Spinal cord (tissue), 9 donors: ENCODE measurements at regions not wholly inside any gene's neighbourhood (a gene's known extent, or its start where the extent isn't known, plus 50 kb on each side); places are given as distances from the start of the nearest gene placed in this dataset.

Experiments
- DNase-seq, 6 donors: peaks; one replicate each; pipeline versions ENCODE4 v3.0.0 to v3.0.0-alpha.2; 2013 to 2015; ENCODE audit warnings: low spot score in 6 of 6, low read depth in 4 of 6
- H3K27ac ChIP-seq: one replicate; pipeline ENCODE4 v1.5.1; 2013; ENCODE audit warnings: low read depth, low read length, control low read depth
- H3K27me3 ChIP-seq: one replicate; pipeline ENCODE4 v1.6.1; 2013; ENCODE audit warnings: low read length; ENCODE audit not compliant: control insufficient read depth, insufficient read depth
- H3K36me3 ChIP-seq: one replicate; pipeline ENCODE4 v1.6.1; 2013; ENCODE audit warnings: low read length; ENCODE audit not compliant: control insufficient read depth, insufficient read depth
- H3K4me1 ChIP-seq: one replicate; pipeline ENCODE4 v1.6.1; 2013; ENCODE audit warnings: low read length; ENCODE audit not compliant: control insufficient read depth, insufficient read depth
- H3K4me3 ChIP-seq: one replicate; pipeline ENCODE4 v1.5.1; 2013; ENCODE audit warnings: low read depth, low read length, control low read depth
- H3K9me3 ChIP-seq: one replicate; pipeline ENCODE4 v1.6.1; 2013; ENCODE audit warnings: low read length; ENCODE audit not compliant: control insufficient read depth, insufficient read depth
- WGBS: methylation state at CpG from one replicate; pipeline ENCODE4 v1.1.5; 2013; ENCODE audit warnings: missing lambda C conversion rate; ENCODE audit not compliant: insufficient coverage; 5-methylcytosine and 5-hydroxymethylcytosine counted together
- donor health status: healthy.

GRCh38 chr1:38444770-38445442, 398.3 kb upstream of the POU3F1 start:
- peaks cover 10% of the 10 kb centered on the region for H3K4me1 ChIP-seq
- no peak overlapping the region for H3K27ac ChIP-seq
- no peaks in the 10 kb centered on the region for H3K36me3 ChIP-seq
- DNase-seq: peak in 1 of 6 donors; percentile 50
- H3K9me3 ChIP-seq: peaks cover 6% of the 10 kb centered on the region
- H3K27me3 ChIP-seq: peaks cover 2% of the 10 kb centered on the region
- 27% methylated on average over 16 of the region's 16 CpGs for WGBS
- no peak overlapping the region for H3K4me3 ChIP-seq

DNA sequence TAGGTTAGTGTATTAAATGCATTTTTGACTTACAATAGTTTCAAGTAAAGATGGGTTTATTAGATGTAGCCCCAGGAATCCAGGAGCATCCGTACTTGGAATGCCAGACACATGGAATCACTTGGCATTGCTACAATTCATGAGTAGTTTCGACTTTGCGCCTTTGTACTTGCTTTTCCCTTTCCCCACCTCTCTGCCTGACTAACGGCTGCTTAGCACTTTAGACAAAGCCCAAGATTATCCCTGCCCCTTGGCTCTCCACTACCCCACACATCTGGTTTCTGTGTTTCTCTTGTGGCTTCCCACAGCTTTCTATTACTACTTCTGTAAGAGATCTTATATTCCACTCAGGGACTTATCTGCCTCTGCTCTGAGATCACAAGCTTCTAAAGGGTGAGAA, 397.7 kb upstream of the POU3F1 start:
- H3K27ac ChIP-seq: no peak overlapping the region
- H3K4me3 ChIP-seq: no peak overlapping the region

DNA sequence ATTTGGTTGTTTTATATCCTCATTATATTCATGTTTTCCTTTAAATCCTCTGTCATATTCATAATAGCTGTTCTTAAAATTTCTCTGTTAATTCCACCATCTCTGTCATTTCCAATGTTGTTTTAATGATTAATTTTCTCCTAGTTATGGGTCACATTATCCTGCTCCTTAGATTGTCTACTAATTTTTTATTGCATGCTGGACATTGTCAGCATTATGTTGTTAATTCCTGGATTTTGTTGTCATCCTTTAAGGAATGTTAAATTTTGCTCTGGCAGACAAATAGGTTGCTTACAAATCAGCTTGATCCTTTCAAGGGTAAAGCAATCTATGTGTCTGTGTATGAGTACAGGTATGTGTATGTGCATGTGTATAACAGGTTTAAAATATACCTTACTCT, 393.8 kb upstream of the POU3F1 start:
- no peak for DNase-seq
- Histone ChIP-seq H3K27ac (no peak overlapping the region), H3K4me3 (no peak overlapping the region), H3K27me3 (no peaks in the 10 kb centered on the region), H3K36me3 (no peaks in the 10 kb centered on the region), H3K4me1 (peaks cover 7% of the 10 kb centered on the region), H3K9me3 (peaks cover 6% of the 10 kb centered on the region)

More for the DNA sequence above, 397.7 kb upstream of the POU3F1 start:
- Histone ChIP-seq H3K9me3 (peaks cover 6% of the 10 kb centered on the region), H3K4me1 (peaks cover 7% of the 10 kb centered on the region), H3K27me3 (peaks cover 2% of the 10 kb centered on the region), H3K36me3 (no peaks in the 10 kb centered on the region)
- peak in 1 of 6 donors; percentile 41 for DNase-seq
- 33% methylated on average over 4 of the region's 4 CpGs for WGBS

DNA sequence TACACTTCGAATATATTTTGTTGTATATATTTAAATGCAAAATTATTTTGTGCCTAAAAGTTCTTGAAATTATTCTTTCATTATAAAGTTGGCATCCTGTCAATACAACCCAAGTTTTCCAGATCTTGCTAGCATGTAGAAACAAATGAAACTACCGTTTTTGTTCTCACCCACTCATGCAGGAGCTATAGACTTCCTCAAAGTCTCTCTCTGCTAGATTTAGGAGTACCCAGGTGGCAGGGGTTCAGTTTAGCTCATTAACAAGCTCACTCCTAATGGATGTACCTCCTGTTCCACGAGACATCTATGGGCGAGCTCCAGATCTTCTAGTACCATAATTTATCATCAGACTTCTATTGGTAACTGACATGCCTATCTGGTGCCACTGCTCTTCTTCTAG, 390.2 kb upstream of the POU3F1 start:
- Histone ChIP-seq H3K36me3 (no peaks in the 10 kb centered on the region), H3K4me1 (peaks cover 20% of the 10 kb centered on the region), H3K9me3 (peaks cover 4% of the 10 kb centered on the region), H3K4me3 (no peak overlapping the region), H3K27me3 (no peaks in the 10 kb centered on the region), H3K27ac (no peak overlapping the region)
- DNase-seq: no peak
- WGBS: 33% methylated on average over 1 of the region's 4 CpGs

- Histone ChIP-seq H3K36me3 (no peaks in the 10 kb centered on the region), H3K27ac (no peak overlapping the region), H3K4me3 (no peak overlapping the region), H3K4me1 (peaks cover 20% of the 10 kb centered on the region), H3K27me3 (no peaks in the 10 kb centered on the region), H3K9me3 (peaks cover 3% of the 10 kb centered on the region)
- DNase-seq: no peak
- WGBS: 94% methylated on average over 3 of the region's 9 CpGs
These were observed 389.4 kb upstream of the POU3F1 start for GRCh38 chr1:38436006-38436405.

GRCh38 chr1:38433084-38433722, 386.6 kb upstream of the POU3F1 start:
- Histone ChIP-seq H3K4me1 (peaks cover 20% of the 10 kb centered on the region), H3K9me3 (no peaks in the 10 kb centered on the region), H3K27me3 (no peaks in the 10 kb centered on the region), H3K4me3 (no peak overlapping the region), H3K27ac (no peak overlapping the region), H3K36me3 (no peaks in the 10 kb centered on the region)
- DNase-seq: peak in 2 of 6 donors; percentile 53 to 80
- WGBS: 59% methylated on average over 7 of the region's 10 CpGs

DNA sequence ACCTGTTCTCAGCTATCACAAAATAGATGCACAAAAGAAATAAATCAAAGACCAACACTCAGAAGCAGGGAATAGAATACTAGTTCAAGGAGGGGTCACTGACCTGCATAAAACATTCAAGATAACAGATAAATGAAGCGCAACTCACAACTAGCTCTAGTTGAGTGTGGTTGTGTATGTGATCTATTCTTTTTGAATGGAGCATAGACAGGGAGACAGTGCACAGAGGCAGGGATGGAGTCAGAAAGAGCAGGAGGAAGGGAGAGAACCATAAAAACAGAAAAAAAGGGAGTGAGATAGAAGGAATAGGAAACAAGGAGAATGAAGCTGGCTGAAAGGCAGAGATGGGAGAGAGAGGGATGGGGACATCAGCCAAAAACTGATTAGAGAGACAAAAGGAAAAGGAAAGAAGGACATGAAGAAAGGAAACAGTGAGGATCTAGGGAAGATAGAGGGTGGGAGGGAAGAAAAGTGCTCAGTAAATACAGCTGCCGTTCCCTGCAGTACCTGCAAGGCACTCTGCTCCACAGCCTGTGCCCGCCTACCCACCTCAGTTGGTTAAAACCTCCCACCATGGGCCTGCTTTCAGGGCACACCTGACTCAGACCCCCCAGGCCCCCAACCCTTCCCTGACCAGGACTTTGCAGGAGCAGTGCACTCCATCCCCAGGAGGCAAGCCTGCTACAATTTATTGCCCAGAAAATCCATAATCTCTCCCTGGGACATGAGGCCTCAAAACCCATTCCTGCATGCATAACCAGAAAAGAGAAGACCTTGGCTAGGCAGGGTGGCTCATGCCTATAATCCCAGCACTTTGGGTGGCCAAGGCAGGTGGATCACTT, 385.2 kb upstream of the POU3F1 start:
- no peak for DNase-seq
- H3K27me3 ChIP-seq: no peaks in the 10 kb centered on the region
- no peaks in the 10 kb centered on the region for H3K36me3 ChIP-seq
- 71% methylated on average over 2 of the region's 3 CpGs for WGBS
- H3K4me1 ChIP-seq: peaks cover 20% of the 10 kb centered on the region
- H3K4me3 ChIP-seq: no peak overlapping the region
- no peak overlapping the region for H3K27ac ChIP-seq
- H3K9me3 ChIP-seq: no peaks in the 10 kb centered on the region

- H3K36me3 ChIP-seq: no peaks in the 10 kb centered on the region
- no peaks in the 10 kb centered on the region for H3K27me3 ChIP-seq
- H3K9me3 ChIP-seq: no peaks in the 10 kb centered on the region
- no peak overlapping the region for H3K4me3 ChIP-seq
- H3K27ac ChIP-seq: no peak overlapping the region
- H3K4me1 ChIP-seq: peaks cover 20% of the 10 kb centered on the region
- no peak for DNase-seq
These were observed 384.4 kb upstream of the POU3F1 start for GRCh38 chr1:38430949-38431348.

DNA sequence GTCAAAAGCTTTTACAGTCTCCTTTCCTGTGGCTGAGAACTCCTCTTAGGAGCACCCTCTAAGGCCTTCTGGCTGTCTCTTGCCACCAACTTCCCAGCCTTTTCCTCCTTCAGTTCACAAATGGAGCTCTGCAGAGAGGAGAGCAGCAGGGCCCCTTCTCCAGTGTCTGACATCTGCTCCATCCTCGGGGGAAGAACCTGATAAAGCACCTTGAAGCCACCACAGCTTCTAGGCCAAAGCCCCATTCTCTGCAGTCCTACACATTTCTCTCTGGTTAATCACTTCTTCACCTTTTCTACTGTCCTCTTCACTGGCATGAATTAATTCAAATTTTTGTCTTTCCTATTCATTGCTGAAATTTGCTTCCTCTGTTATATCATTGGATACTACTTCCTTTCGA, 378.1 kb upstream of the POU3F1 start:
- Histone ChIP-seq H3K36me3 (no peaks in the 10 kb centered on the region), H3K9me3 (no peaks in the 10 kb centered on the region), H3K27ac (no peak overlapping the region), H3K27me3 (no peaks in the 10 kb centered on the region), H3K4me1 (peaks cover 3% of the 10 kb centered on the region), H3K4me3 (no peak overlapping the region)
- 60% methylated on average over 1 of the region's 2 CpGs for WGBS
- DNase-seq: no peak
